ENCODE measurements at regions not wholly inside any gene's neighbourhood (a gene's known extent, or its start where the extent isn't known, plus 50 kb on each side); places are given as distances from the start of the nearest gene placed in this dataset.
"Not testable (repeated sequence)": the region's sequence is repeated elsewhere in the genome, so short reads cannot be mapped to it uniquely, and the experiment has no call there.

DNA sequence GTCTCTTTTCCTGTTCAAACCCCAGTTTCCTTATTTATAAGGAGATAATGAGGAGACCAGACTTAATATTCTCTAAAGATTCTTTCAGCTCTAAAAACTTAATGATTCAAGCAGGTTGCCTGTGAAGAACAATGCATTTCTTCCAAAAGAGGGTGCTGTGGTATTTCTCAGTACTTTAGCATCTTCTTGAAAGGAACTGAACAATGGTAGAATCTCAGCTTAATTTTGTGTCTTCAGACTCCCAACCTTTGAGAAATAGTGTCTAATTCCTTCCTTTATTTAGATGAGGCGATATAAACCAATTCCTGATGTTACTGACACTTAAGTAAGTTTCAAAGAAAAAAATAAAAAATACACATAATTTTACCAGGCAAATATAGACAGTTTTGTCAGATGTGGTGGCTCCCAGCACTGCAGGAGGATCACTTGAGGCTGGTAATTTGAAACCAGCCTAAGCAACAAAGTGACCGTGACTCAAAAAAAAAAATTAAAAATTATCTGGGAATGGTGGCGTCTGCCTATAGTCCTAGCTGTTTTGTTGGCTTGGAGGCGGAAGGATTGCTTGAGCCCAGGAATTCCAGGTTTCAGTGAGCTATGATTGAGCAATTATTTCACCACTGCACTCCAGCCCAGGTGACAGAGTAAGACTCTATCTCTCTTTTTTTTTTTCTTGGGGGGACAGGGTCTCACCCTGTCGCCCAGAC lies 76.9 kb upstream of the PSMA6 start:
- Histone ChIP-seq H2AFZ (ENCODE audit: insufficient read depth, low read depth, low read length, poor library complexity, severe bottlenecking) (no peak overlapping the region), H3K27me3 (ENCODE audit: control insufficient read depth in 2 of 2, insufficient read depth in 2 of 2, low read length in 2 of 2) (no peaks in the 10 kb centered on the region), H3K36me3 (replicated peaks in 1 of 2; ENCODE audit: control insufficient read depth in 1 of 2, insufficient read depth in 2 of 2, low read length in 2 of 2) (peaks cover 0 to 20% of the 10 kb centered on the region in 2 donors), H3K4me2 (replicated peaks; ENCODE audit: extremely low read depth, low read length, poor library complexity, severe bottlenecking) (no peak overlapping the region), H3K9me3 (replicated peaks in 1 of 2; ENCODE audit: control insufficient read depth in 1 of 2, insufficient read depth in 1 of 2, low read length in 2 of 2) (no peaks in the 10 kb centered on the region), H3K79me2 (ENCODE audit: insufficient read depth, low read length) (no peaks in the 10 kb centered on the region), H3K4me1 (ENCODE audit: control insufficient read depth in 1 of 2, insufficient read depth in 2 of 2, low read length in 2 of 2) (no peaks in the 10 kb centered on the region), H4K20me1 (ENCODE audit: insufficient read depth, low read length) (no peaks in the 10 kb centered on the region), H3K27ac (ENCODE audit: low read depth in 1 of 2, low read length in 2 of 2) (no peak overlapping the region), H3K9ac (ENCODE audit: insufficient read depth, low read length, poor library complexity, severe bottlenecking) (no peak overlapping the region), H3K4me3 (replicated peaks in 1 of 3; ENCODE audit: low read depth in 2 of 3, low read length in 3 of 3) (no peak overlapping the region)
- no peak overlapping the region for H3K27ac Mint-ChIP-seq
- 89% methylated on average over 3 of the region's 5 CpGs for WGBS (ENCODE audit: insufficient coverage)
- peaks cover 22 to 23% of the 10 kb centered on the region in 2 donors for H3K36me3 Mint-ChIP-seq
- H3K4me1 Mint-ChIP-seq: no peaks in the 10 kb centered on the region
- DNase-seq: peak in 2 of 3 donors; percentile 14 to 23
- no peaks in the 10 kb centered on the region for H3K27me3 Mint-ChIP-seq (ENCODE audit: low read depth in 3 of 3)
- H3K4me3 Mint-ChIP-seq: no peak overlapping the region
- TF ChIP-seq CTCF (IDR thresholded peaks at IDR 0.05): peak; percentile 21
- intact Hi-C loops (cut with micrococcal nuclease): loop anchor here (5.0 to 10.0 kb wide), 2 partner anchors 60 to 197 kb away; no protein-coding TSS in a partner anchor
- H3K9me3 Mint-ChIP-seq: peaks cover 0 to 1% (median 0%) of the 10 kb centered on the region in 7 donors

- H3K27me3 Mint-ChIP-seq (ENCODE audit: low read depth in 3 of 3); H3K27me3 ChIP-seq (ENCODE audit: control insufficient read depth in 2 of 2, insufficient read depth in 2 of 2, low read length in 2 of 2); H3K27ac ChIP-seq (ENCODE audit: low read depth in 1 of 2, low read length in 2 of 2); H3K4me3 Mint-ChIP-seq; H3K9me3 ChIP-seq (replicated peaks in 1 of 2; ENCODE audit: control insufficient read depth in 1 of 2, insufficient read depth in 1 of 2, low read length in 2 of 2); H3K9ac ChIP-seq (ENCODE audit: insufficient read depth, low read length, poor library complexity, severe bottlenecking); H3K9me3 Mint-ChIP-seq; H3K4me1 Mint-ChIP-seq; H3K4me2 ChIP-seq (replicated peaks; ENCODE audit: extremely low read depth, low read length, poor library complexity, severe bottlenecking); H3K79me2 ChIP-seq (ENCODE audit: insufficient read depth, low read length); H3K4me3 ChIP-seq (replicated peaks in 1 of 3; ENCODE audit: low read depth in 2 of 3, low read length in 3 of 3); H2AFZ ChIP-seq (ENCODE audit: insufficient read depth, low read depth, low read length, poor library complexity, severe bottlenecking); DNase-seq; H3K4me1 ChIP-seq (ENCODE audit: control insufficient read depth in 1 of 2, insufficient read depth in 2 of 2, low read length in 2 of 2); H3K27ac Mint-ChIP-seq; H4K20me1 ChIP-seq (ENCODE audit: insufficient read depth, low read length): not testable (repeated sequence)
- peaks cover 0 to 11% of the 10 kb centered on the region in 2 donors for H3K36me3 ChIP-seq (replicated peaks in 1 of 2; ENCODE audit: control insufficient read depth in 1 of 2, insufficient read depth in 2 of 2, low read length in 2 of 2)
- intact Hi-C loops (cut with micrococcal nuclease): loop anchor here (5.0 to 10.0 kb wide), 2 partner anchors 63 to 194 kb away; no protein-coding TSS in a partner anchor
- 100% methylated on average over 2 of the region's 2 CpGs for WGBS (ENCODE audit: insufficient coverage)
- peaks cover 25 to 27% of the 10 kb centered on the region in 2 donors for H3K36me3 Mint-ChIP-seq
Observed at GRCh38 chr14:35218176-35218575, 74.0 kb upstream of the PSMA6 start.
